SJCRH30 (cell line): ENCODE measurements at regions not wholly inside any gene's neighbourhood (a gene's known extent, or its start where the extent isn't known, plus 50 kb on each side); places are given as distances from the start of the nearest gene placed in this dataset.
"Not testable (repeated sequence)": the region's sequence is repeated elsewhere in the genome, so short reads cannot be mapped to it uniquely, and the experiment has no call there.

ENCODE experiments used
- DNase-seq, 2 experiments: peaks; one replicate each; pipeline ENCODE4 v3.0.0-alpha.2; 2015 to 2020
- H3K27ac ChIP-seq: fragments of 250-450 bp; sonication (Bioruptor Pico); 2 replicates; pipeline ENCODE4 v1.5.1; 2020; ENCODE audit warnings: mild to moderate bottlenecking, moderate library complexity
- H3K27me3 ChIP-seq: fragments of 250-450 bp; sonication (Bioruptor Pico); 2 replicates; pipeline ENCODE4 v1.5.1; 2020; ENCODE audit warnings: mild to moderate bottlenecking, moderate library complexity
- H3K36me3 ChIP-seq: fragments of 250-450 bp; sonication (Bioruptor Pico); 2 replicates; pipeline ENCODE4 v1.5.1; 2020; ENCODE audit warnings: mild to moderate bottlenecking, moderate library complexity
- H3K4me1 ChIP-seq: fragments of 250-450 bp; sonication (Bioruptor Pico); 2 replicates; pipeline ENCODE4 v1.5.1; 2020; ENCODE audit warnings: mild to moderate bottlenecking, moderate library complexity
- H3K4me3 ChIP-seq: fragments of 250-450 bp; sonication (Bioruptor Pico); 2 replicates; pipeline ENCODE4 v1.5.1; 2020; ENCODE audit warnings: mild to moderate bottlenecking, moderate library complexity
- H3K9me3 ChIP-seq: fragments of 250-450 bp; sonication (Bioruptor Pico); replicated peaks from 2 replicates; pipeline ENCODE4 v1.5.1; 2020; ENCODE audit warnings: mild to moderate bottlenecking, moderate library complexity

- Histone ChIP-seq H3K4me3 (no peak overlapping the region), H3K27ac (peak overlapping the region; percentile 14; the same call in 1 of the 2 replicates)
- DNase-seq: peak; percentile 71 to 85
Observed at GRCh38 chr7:145106001-145106400, 270.1 kb upstream of the TPK1 start.

GRCh38 chr7:145105561-145105960, 269.7 kb upstream of the TPK1 start:
- Histone ChIP-seq H3K36me3 (no peaks in the 10 kb centered on the region), H3K4me3 (no peak overlapping the region), H3K4me1 (peaks cover 21% of the 10 kb centered on the region), H3K27ac (peak overlapping the region; percentile 14; the same call in 1 of the 2 replicates), H3K27me3 (no peaks in the 10 kb centered on the region), H3K9me3 (no peaks in the 10 kb centered on the region)
- DNase-seq: peak; percentile 35 to 72

More at GRCh38 chr7:145106001-145106400, 270.1 kb upstream of the TPK1 start:
- Histone ChIP-seq H3K9me3 (no peaks in the 10 kb centered on the region), H3K36me3 (no peaks in the 10 kb centered on the region), H3K27me3 (no peaks in the 10 kb centered on the region), H3K4me1 (peaks cover 21% of the 10 kb centered on the region)

- DNase-seq: no peak
- H3K27me3 ChIP-seq: no peaks in the 10 kb centered on the region
- H3K27ac ChIP-seq: no peak overlapping the region
- no peaks in the 10 kb centered on the region for H3K9me3 ChIP-seq
- H3K36me3 ChIP-seq: no peaks in the 10 kb centered on the region
- peaks cover 21% of the 10 kb centered on the region for H3K4me1 ChIP-seq
- H3K4me3 ChIP-seq: no peak overlapping the region
Observed at GRCh38 chr7:145104400-145104799, 268.5 kb upstream of the TPK1 start.

- not testable (repeated sequence) for H3K27ac ChIP-seq, H3K9me3 ChIP-seq, H3K27me3 ChIP-seq, H3K36me3 ChIP-seq, DNase-seq, H3K4me3 ChIP-seq
- H3K4me1 ChIP-seq: peaks cover 20% of the 10 kb centered on the region
Observed at GRCh38 chr7:145102199-145102598, 266.3 kb upstream of the TPK1 start.

- Histone ChIP-seq H3K4me1 (peaks cover 33% of the 10 kb centered on the region), H3K36me3 (no peaks in the 10 kb centered on the region), H3K9me3 (peaks cover 4% of the 10 kb centered on the region), H3K27ac (peak overlapping the region; percentile 96), H3K27me3 (no peaks in the 10 kb centered on the region), H3K4me3 (peak overlapping the region; percentile 7; the same call in 1 of the 2 replicates)
- peak; percentile 81 to 89 for DNase-seq
Observed at GRCh38 chr7:145092766-145093165, 256.9 kb upstream of the TPK1 start.

- peaks cover 42% of the 10 kb centered on the region for H3K4me1 ChIP-seq
- no peak overlapping the region for H3K4me3 ChIP-seq
- H3K27me3 ChIP-seq: no peaks in the 10 kb centered on the region
- no peak overlapping the region for H3K27ac ChIP-seq
- DNase-seq: peak in 1 of 2 experiments; percentile 31
- H3K36me3 ChIP-seq: no peaks in the 10 kb centered on the region
- peaks cover 4% of the 10 kb centered on the region for H3K9me3 ChIP-seq
Observed at GRCh38 chr7:145088111-145088745, 252.4 kb upstream of the TPK1 start.

- Histone ChIP-seq H3K9me3 (no peaks in the 10 kb centered on the region), H3K27me3 (no peaks in the 10 kb centered on the region), H3K36me3 (no peaks in the 10 kb centered on the region), H3K4me3 (peak overlapping the region; percentile 41), H3K27ac (peak overlapping the region; percentile 96), H3K4me1 (peaks cover 27% of the 10 kb centered on the region)
- peak; percentile 98 to 99 for DNase-seq
Observed at GRCh38 chr7:145082366-145083161, 246.7 kb upstream of the TPK1 start.

GRCh38 chr7:145065473-145065872, 229.6 kb upstream of the TPK1 start:
- Histone ChIP-seq H3K36me3 (no peaks in the 10 kb centered on the region), H3K4me1 (no peaks in the 10 kb centered on the region), H3K4me3 (no peak overlapping the region), H3K9me3 (no peaks in the 10 kb centered on the region), H3K27me3 (no peaks in the 10 kb centered on the region; the same call in 1 of the 2 replicates), H3K27ac (no peak overlapping the region)
- no peak for DNase-seq

GRCh38 chr7:145064114-145064513, 228.3 kb upstream of the TPK1 start:
- H3K4me3 ChIP-seq: no peak overlapping the region

GRCh38 chr7:145053781-145054180, 217.9 kb upstream of the TPK1 start:
- Histone ChIP-seq H3K27ac (no peak overlapping the region), H3K4me3 (no peak overlapping the region), H3K4me1 (no peaks in the 10 kb centered on the region), H3K9me3 (no peaks in the 10 kb centered on the region), H3K36me3 (no peaks in the 10 kb centered on the region), H3K27me3 (no peaks in the 10 kb centered on the region)
- no peak for DNase-seq

More at GRCh38 chr7:145064114-145064513, 228.3 kb upstream of the TPK1 start:
- H3K27ac ChIP-seq: no peak overlapping the region
- no peaks in the 10 kb centered on the region; the same call in 1 of the 2 replicates for H3K27me3 ChIP-seq
- H3K4me1 ChIP-seq: no peaks in the 10 kb centered on the region
- DNase-seq: no peak
- no peaks in the 10 kb centered on the region for H3K36me3 ChIP-seq
- no peaks in the 10 kb centered on the region for H3K9me3 ChIP-seq

GRCh38 chr7:145050415-145050814, 214.6 kb upstream of the TPK1 start:
- Histone ChIP-seq H3K4me1 (no peaks in the 10 kb centered on the region), H3K9me3 (no peaks in the 10 kb centered on the region), H3K27ac (no peak overlapping the region), H3K4me3 (no peak overlapping the region), H3K27me3 (no peaks in the 10 kb centered on the region), H3K36me3 (no peaks in the 10 kb centered on the region)
- DNase-seq: no peak

GRCh38 chr7:145036604-145037405, 201.0 kb upstream of the TPK1 start:
- H3K27me3 ChIP-seq: no peaks in the 10 kb centered on the region
- H3K4me3 ChIP-seq: no peak overlapping the region
- H3K36me3 ChIP-seq: no peaks in the 10 kb centered on the region
- H3K9me3 ChIP-seq: 0 out of 2 replicates have a peak, but pooled peaks cover 2% of the 10 kb centered on the region
- H3K4me1 ChIP-seq: no peaks in the 10 kb centered on the region
- DNase-seq: peak; percentile 53 to 80
- no peak overlapping the region for H3K27ac ChIP-seq

GRCh38 chr7:145031162-145031561, 195.3 kb upstream of the TPK1 start:
- H3K27me3 ChIP-seq: no peaks in the 10 kb centered on the region
- DNase-seq: no peak

GRCh38 chr7:145030754-145031153, 194.9 kb upstream of the TPK1 start:
- 0 out of 2 replicates have a peak, but pooled peaks cover 2% of the 10 kb centered on the region for H3K9me3 ChIP-seq
- H3K36me3 ChIP-seq: no peaks in the 10 kb centered on the region
- no peak overlapping the region for H3K27ac ChIP-seq
- no peak for DNase-seq
- no peak overlapping the region for H3K4me3 ChIP-seq
- H3K27me3 ChIP-seq: no peaks in the 10 kb centered on the region
- H3K4me1 ChIP-seq: no peaks in the 10 kb centered on the region

More at GRCh38 chr7:145031162-145031561, 195.3 kb upstream of the TPK1 start:
- H3K4me3 ChIP-seq: no peak overlapping the region
- H3K4me1 ChIP-seq: no peaks in the 10 kb centered on the region
- 0 out of 2 replicates have a peak, but pooled peaks cover 2% of the 10 kb centered on the region for H3K9me3 ChIP-seq
- no peak overlapping the region for H3K27ac ChIP-seq
- no peaks in the 10 kb centered on the region for H3K36me3 ChIP-seq
